HG03565 (cell line): ENCODE measurements at regions not wholly inside any gene's neighbourhood (a gene's known extent, or its start where the extent isn't known, plus 50 kb on each side); places are given as distances from the start of the nearest gene placed in this dataset.

Source experiments
- ATAC-seq: cut with Tn5 transposase; IDR thresholded peaks from one replicate; pipeline ENCODE4 v1.9.1; 2021; ENCODE audit warnings: mild to moderate bottlenecking, moderate library complexity; ENCODE audit not compliant: unreplicated experiment

DNA sequence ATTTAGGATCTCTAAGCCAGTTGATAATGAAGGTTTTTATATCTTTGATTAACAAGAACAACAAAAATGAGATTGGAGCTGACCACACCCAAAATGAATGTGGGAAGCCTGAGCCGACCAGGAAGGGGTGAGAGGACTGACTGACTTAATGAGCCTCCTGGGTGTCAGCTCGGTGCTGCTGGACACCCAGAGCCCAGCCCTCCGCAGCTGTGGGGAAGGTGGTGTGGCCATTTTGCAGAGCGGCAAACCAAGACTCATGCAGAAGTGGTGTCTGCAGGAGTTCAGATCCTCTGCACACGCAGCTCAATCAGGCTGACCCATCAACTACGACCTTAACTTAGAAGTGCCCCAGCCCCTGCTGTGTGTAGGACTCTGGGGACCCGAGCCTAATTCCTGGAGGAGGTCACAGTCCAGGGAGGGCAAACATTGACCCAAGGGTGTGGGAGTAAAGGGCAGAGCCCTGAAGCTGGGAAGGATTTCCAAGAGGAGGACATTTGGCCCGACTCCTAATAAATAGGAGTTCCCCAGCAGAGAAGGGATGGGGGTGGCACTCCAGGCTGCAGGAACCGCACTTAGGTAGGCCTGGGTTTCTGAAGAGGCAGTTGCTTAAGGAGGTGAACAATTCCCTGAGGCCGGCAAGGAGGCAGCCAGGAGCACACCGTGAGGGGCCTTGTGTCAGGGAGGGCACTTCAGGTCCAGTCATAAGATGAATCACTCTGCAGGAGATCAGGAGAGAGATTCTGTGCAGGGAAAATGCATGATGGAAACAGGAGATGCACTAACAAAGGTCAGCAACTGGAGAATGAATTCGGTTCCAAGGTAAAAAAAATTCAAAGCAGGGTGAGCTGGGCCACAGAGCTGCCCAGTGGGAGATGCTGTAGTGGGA lies 197.1 kb upstream of the TPM1 start:
- ATAC-seq, result no peak

DNA sequence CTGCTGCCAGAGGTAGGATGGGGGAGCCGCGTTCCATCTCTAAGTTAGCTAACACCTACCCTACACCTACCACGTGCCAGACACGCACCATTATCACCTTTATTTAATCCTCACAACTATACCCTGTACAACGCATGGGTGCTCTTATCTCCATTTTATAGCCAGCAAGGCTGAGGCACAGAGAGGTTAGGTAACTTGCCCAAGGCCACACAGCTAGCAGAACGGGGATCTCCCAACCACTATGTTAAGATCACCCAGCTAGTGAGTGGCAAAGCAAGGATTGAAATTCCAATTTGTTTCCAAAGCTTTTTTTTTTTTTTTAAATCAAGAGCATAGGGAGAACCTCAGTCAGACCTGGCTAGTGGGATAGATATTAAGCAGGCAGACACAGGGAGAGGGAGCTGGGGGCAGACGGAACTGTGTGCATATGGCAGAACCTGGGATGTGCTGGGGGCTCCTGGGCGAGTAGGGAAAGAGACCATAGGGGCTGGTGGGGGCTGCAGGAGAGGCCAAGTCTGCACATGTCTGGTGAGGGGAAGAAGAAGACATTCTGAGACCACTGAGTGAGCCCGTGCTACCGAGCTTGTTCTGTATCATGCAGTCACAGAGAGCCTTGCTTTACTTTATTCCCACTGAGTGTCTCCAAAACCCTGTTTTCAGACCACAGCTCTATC lies 196.3 kb upstream of the TPM1 start:
- ATAC-seq, result no peak

DNA sequence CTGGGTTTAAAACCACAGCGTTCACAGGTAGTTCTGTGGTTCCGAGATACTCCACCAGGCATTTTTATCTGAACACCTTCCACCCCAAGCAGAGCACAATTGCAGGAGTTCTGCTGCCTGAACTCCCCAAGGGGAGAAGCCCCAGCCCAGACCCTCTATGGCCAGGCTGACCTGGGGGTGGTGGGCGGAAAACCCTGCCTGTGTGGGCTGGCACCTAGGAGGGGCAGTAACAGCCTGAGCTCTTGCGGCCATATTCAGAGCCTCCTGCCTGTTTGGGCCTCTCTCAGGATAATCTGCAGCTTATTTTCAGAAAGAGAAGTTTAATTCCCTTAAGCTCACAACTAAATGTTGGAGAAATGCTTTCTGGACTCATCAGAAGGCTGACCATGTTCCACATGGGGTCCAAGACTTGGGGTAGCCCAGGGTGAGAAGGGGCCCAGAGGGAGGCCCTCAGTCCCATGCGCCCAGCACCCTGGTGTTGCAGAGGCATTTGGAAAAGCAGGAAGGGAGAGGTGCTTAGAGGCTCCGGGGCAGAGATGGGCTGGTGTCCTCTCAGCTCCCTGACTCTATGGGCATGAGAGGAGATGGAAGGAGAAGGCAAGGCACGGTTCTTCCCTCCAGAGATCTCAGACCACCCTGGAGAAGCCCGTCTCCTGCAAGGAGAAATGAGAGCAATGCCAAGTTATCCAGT lies 195.6 kb upstream of the TPM1 start:
- no peak for ATAC-seq

DNA sequence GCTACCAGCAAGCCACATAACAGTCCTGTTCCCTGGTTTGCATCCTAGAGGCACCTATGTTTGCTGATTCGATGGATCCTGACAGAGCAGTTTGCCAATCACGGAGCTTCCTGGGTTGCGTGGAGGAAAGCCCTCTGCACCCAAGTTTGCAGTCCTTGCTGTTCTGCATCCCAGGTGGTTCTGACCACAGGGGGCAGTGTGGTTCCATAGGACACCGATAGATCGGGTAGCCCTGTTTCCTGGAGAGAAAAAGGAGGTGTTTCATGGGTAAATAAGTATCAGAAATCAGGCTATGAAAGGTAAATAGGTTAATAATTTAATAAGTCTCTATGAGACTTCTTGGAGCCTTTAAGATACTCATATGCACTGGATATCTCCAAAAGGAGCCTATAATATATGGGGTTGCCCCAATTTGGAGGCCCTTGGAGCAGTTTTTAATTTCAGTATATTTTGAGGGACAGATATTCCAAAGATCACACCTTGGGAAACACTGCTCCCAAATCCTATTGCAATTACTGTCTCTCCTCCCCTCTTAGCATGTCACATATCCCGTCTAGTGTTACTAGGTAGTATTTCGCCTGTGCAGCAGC lies 194.6 kb upstream of the TPM1 start:
- no peak for ATAC-seq

DNA sequence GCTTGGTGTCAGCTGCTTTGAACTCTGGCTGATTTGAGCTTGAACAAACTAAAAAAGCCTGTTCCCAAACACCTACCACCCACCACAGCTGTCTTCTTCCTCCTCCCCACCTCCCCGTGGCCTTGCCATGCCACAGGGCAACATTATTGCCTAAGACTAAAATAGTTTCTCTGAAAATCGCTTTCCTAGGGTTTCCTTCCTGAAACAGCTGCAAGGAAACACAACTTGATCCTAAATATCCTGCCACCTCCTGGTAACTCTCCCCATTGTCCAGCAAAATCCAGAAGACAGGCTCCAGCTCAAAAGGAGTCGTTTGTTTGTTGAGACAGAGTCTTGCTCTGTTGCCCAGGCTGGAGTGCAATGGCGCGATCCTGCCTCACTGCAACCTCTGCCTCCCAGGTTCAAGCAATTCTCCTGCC lies 193.9 kb upstream of the TPM1 start:
- no peak for ATAC-seq

DNA sequence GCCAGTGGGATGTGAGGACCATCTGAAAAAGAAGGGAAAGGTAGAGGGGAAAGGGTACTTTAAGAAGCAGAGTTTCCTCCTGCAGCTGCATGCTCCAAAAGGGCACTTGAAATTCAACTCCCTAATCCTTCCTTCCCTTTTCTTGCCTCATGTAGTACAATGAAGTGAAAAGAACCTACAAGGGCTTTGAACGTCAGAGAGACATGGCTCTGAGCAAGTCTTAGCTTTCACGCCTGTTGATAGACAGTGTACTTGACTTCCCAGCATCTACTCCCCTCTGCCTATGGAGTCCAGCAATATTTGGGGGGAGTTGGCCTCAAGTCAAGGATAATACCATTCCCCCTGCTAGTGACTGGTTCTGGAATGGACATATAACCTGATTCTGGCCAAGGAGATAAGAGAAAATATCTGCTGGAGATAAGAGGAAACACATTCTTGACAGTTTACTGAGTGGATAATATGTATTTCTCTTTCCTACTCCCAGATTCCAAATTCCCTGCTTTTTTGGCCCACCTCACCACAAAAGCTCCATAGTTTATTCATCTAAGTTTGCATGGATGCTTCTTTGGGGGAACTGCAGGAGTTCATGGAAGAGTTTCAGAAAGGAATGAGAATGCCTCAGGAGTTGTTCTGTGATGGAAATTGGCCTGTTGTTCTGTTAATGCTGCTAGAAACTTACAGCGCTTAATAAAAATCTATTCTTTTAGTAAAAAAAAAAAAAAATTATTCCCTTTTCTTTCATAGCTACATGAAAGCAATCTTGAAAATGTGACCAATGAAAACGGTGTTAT lies 193.0 kb upstream of the TPM1 start:
- ATAC-seq, result no peak

DNA sequence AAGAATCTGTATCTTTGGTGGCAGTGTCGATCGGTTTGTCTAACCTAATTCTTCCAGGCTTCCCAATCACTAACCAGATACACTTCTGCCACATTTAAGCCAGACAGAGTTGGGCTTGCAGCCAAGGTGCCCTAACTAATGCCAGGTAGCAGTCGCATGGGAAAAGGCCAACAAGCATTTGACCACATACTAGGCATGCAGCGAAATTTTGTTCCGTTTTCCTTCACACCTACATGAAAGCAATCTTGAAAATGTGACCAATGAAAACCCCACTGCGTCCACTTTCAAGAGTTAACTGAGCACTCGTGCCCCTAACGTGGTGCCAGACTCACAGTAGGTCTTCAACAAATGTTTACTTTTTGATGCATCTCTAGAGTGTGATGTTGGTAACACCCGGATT lies 192.2 kb upstream of the TPM1 start:
- ATAC-seq, result no peak

DNA sequence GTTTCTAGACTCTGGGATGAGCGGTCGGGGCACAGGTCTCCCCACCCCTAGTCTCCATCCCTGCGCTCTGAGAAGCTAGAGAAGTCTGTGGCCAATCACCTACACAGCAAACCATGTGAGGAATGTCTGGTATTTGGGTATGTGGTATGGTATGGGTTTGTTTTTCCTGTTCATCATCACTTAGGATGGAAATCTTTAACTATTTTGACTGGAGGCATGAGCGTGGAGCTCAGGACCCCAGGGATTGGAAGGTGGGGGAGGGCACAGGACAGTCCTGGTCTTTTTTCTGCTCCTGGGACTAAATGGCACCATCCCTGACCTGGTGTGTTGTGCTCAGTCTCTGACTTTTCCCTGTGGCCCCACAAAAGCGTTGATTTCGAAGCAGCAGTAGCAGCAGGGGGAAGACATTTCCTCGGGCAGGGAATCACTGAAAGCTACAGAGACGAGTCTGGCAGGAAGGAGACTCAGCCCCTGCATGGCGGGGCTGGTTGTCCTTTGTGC lies 191.7 kb upstream of the TPM1 start:
- ATAC-seq, result no peak

DNA sequence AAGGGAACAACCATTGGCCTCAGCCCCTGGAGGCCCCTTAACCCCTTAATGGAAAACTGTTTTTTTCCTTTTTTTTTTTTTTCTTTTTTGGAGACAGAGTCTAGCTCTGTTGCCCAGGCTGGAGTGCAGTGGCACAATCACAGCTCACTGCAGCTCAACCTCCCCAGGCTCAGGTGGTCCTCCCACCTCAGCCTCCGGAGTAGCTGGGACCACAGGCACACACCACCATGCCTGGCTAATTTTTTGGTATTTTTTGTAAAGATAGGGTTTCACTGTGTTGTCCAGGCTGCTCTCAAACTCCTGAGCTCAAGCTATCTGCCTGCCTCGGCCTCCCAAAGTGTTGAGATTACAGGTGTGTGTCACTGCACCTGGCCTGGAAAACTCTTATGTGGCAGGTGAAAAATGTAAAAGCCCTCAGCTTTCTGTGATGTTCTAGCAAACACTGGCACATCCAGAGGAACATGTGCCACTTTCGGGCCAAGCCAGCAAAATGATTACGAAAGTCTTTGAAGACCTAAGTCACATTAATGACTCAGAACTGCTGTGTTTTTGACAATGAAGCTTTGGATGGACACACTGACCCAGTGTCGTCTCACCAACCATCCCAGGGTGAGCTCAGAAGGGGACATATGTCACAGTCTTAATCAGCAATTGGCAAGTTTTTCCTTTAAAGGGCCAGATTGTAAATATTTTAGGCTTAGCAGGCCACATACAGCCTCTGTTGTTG lies 189.3 kb upstream of the TPM1 start:
- ATAC-seq, result no peak

DNA sequence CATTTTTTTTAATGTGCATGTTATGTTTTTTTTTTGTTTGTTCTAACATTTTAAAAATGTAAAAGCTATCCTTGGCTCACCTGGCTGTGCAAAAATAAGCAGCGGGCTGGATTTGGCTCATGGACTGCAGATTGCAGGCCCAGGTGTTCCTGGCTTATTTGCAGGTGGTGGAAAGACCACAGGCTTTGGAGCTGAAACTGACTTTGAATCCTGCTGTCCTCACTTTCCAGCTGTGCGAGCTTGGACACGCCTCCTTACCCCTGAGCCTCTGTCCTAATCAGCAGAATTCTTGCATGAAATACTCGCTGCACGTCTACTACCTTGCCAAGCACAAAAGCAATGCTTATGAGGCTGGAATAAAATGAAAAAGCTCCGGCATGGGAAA lies 188.7 kb upstream of the TPM1 start:
- ATAC-seq, result no peak

DNA sequence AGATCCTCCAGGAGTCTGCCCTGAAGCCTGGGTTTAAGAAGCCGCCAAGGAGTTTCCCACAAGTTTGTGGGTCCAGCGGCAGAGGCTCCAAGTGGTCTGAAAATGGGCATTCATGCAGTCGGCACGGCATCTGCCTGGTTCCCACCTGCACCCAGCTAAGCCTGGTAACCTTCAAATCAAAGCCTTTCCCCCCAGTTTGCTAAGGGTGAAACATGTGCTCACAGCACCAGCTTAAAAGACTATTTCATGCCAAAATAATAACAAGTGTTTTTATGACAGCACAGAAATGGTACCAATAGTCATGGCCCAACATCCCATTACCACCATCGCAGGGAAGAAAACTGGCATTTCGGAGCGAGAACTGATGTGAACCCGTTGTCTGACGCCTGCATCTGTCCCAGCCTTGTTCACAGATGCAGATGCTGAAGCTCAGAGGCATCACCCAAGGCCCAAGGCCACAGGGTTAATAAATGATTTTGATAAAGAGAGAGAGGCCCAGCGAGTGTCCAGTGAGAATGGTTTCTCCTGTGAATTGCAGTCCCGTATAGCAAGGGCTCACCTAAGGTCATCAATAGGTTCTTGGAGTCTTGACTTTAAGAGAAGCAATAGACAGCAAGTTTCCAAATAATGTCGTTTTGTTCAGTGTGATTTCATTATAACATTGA lies 188.0 kb upstream of the TPM1 start:
- ATAC-seq, result no peak

DNA sequence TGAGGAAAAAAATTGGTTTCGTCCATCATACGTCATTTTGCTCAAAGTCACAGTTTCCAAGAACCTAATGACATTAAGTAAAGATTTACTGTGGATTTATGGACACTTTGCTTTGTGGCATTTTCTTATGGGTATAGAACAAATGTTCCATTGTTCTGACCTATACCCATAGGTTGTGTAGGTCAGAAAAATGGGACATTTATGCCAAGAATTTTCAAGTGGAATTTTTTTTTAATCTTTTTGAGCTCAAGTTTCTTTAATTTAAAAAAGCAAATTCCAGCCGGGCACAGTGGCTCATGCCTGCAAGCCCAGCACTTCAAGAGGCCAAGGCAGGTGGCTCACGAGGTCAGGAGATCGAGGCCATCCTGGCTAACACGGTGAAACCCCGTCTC lies 187.5 kb upstream of the TPM1 start:
- no peak for ATAC-seq

DNA sequence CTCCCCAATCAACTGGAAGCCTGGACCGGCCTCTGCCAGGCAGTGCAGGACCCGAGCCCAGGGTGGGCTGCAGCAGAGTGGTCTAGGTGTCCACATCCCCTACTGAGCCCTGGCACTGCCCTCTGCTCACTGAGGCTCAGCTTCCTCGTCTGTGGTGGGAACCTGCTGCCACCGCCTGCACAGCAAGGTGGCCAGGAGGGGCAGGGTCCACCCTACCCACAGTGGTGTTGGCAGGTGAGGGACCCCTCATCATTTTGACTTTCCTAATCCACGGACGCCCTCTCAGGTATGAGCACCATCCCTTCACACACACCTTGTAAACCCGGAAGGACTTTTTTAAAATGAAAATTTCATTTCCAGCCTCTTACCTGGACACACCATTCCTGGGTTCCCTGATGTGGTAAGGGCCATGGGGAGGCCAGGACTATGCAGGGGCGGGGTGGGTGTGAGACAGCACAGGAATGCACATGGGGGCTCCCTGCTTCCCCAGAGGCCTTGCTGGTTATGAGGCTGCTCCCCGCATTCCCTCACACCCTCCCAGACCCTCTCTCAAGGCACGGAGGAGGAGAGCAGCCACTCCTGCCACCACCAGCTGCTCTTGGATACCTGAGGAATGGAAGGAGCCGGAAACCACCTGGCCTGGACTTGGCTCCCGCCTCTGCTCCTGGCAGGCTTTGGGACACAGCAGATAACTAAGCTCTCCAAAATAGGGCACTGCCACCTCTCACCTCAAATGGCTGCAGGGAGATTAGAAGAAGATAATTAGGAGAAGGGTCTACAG lies 185.9 kb upstream of the TPM1 start:
- ATAC-seq, result no peak

DNA sequence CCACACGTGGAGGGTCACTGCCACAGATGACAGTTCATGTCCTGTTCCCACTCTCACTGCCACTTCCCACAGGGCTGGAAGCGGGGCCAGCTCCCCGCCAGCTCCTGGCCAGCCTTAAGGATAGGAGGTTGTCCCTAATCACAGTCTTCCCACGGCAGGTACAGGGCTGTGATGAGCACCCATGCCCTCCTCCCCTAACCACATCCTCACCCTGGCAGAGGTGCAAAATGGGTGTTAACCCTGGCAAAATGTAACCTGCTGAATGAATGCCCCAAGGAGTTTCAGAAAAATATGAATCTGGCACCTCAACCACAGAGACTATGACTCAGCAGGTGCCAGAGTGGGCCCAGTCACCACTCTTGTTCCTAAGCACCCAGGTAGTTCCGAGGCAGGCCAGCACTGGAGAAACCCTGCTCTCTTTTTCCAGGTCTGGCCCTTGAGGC lies 185.1 kb upstream of the TPM1 start:
- ATAC-seq, result no peak

DNA sequence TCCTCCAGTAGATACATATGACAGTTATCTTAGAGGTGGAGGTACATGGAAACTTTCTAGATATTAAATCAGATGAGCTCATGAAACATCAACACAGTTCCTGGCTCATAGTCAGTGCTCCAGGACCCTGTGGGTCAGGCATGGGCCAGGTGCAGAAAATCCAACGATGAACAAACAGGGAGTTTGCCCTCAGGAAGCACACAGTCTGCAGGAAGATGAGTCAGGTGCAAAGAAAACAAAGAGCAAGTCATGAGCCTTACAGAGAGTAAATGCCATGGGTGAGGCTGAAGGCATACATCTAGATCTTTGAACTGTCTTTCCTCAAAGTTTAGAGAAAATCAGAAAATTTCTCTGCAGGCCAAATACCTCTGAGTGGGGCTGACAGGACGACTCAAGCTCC lies 184.2 kb upstream of the TPM1 start:
- no peak for ATAC-seq

DNA sequence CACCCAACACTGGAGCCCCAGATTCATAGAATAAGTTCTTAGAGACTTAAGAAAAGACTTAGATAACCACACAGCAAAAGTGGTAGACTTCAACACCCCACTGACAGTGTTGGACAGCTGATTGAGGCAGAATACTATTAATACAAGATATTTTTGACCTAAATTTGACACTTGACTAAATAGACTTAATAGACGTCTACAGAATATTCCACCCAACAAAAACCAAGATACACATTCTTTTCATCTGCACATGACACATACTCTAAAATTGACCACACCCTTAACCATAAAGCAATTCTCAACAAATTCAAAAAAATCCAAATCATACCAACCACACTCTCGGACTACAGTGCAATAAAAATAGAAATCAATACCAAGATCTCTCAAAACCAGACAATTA lies 179.8 kb upstream of the TPM1 start:
- ATAC-seq, result no peak

DNA sequence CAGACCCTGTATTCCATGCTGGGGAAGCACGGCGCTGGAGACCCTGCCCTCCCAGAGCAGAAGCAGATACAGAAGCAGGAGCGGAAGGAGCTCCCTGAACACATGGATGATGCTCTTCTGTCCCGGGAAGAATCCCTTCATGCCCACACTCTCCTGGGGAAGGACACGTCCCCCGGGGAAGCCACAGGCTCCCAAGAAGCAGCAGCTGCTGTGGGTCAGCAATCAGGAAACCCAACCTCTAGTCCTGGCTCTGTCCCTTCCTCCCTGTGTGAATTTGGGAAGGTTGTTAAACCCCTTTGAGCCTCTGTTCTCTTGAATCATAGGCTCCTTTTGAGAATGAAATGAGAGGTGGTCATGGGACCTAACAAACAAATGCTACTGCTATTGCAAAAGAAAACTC lies 176.2 kb upstream of the TPM1 start:
- no peak for ATAC-seq

DNA sequence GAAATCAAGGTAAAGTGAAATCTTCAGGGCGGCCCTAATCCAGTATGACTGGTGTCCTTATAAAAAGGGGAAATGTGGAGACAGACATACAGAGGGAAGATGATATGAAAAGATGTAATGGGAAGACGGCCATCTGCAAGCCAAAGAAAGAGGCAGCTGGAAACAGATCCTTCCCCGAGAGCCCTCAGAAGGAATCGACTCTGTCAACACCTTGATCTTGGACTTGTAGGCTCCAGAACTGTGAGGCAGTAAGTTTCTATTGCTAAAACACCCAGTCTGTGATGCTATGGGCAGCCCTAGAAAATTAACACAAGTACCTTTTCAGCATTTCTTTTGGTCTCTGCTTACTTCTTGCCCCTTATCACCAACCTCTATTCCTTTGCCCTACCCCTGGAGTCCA lies 174.7 kb upstream of the TPM1 start:
- ATAC-seq, result no peak

DNA sequence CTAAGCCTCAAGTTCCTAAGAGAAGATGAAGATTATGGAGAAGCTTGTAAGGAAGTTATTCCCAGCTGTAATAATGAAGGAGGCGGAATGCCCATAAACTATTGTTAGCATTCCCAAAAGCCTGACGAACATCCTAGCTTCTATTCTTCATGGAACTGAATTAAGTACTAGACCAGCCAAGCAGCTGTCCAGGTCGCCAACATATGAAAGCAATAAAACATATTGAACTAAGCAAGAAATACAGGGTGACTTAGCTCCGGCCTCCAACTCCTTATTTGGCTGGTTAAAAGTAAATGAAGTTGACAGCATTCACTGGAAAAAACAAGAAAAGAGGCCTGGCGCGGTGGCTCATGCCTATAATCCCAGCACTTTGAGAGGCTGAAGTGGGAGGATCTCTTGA lies 174.0 kb upstream of the TPM1 start:
- ATAC-seq, result no peak
